22Rv1 (cell line): ENCODE measurements at regions not wholly inside any gene's neighbourhood (a gene's known extent, or its start where the extent isn't known, plus 50 kb on each side); places are given as distances from the start of the nearest gene placed in this dataset.

ENCODE experiments used
- ZFX ChIP-seq: fragments of 450-650 bp; IDR thresholded peaks from 2 replicates; pipeline ENCODE4 v1.6.1; 2017; ENCODE audit warnings: antibody characterized with exemption, borderline replicate concordance
- TF ChIP-seq, protein P1 (sequence below): fragments of 450-650 bp; IDR thresholded peaks from 2 replicates; pipeline ENCODE4 v1.5.1; 2017; ENCODE audit warnings: mild to moderate bottlenecking

- TF ChIP-seq, protein P1, sequence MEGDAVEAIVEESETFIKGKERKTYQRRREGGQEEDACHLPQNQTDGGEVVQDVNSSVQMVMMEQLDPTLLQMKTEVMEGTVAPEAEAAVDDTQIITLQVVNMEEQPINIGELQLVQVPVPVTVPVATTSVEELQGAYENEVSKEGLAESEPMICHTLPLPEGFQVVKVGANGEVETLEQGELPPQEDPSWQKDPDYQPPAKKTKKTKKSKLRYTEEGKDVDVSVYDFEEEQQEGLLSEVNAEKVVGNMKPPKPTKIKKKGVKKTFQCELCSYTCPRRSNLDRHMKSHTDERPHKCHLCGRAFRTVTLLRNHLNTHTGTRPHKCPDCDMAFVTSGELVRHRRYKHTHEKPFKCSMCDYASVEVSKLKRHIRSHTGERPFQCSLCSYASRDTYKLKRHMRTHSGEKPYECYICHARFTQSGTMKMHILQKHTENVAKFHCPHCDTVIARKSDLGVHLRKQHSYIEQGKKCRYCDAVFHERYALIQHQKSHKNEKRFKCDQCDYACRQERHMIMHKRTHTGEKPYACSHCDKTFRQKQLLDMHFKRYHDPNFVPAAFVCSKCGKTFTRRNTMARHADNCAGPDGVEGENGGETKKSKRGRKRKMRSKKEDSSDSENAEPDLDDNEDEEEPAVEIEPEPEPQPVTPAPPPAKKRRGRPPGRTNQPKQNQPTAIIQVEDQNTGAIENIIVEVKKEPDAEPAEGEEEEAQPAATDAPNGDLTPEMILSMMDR = no peak
- no peak for TF ChIP-seq ZFX
These were observed 190.4 kb downstream of the UQCRFS1 start for GRCh38 chr19:29022599-29022998.
